IMR-90 (cell line): ENCODE measurements at regions not wholly inside any gene's neighbourhood (a gene's known extent, or its start where the extent isn't known, plus 50 kb on each side); places are given as distances from the start of the nearest gene placed in this dataset.

Experiments used
- ATAC-seq: fragments of 200-7000 bp; cut with Tn5 transposase; 2 replicates; pipeline ENCODE4 v1.9.1; 2020; ENCODE audit warnings: low read depth, mild to moderate bottlenecking, moderate library complexity
- BruUV-seq: library from RNA; stranded (reverse); fragments of 400-500 nt; replicated peaks from 2 replicates; lab custom pipeline; 2021; lab: Mats Ljungman, UMichigan
- CTCF ChIA-PET: fragments of 300-600 bp; formaldehyde crosslinking; extraction: SDS; loops from one replicate; lab custom pipeline; 2021; ENCODE audit warnings: antibody characterized with exemption; lab: Yijun Ruan, JAX
- POLR2A ChIA-PET: fragments of 300-600 bp; sonication (Branson Sonifier 250); formaldehyde crosslinking; loops from one replicate; lab custom pipeline; 2022; ENCODE audit warnings: antibody characterized with exemption; ENCODE audit not compliant: unreplicated experiment; lab: Charles Lee
- DNase-seq: peaks from one replicate; pipeline ENCODE4 v3.0.0; 2013
- H2AFZ ChIP-seq: replicated peaks from 2 replicates; pipeline ENCODE3; 2013; ENCODE audit warnings: low read length, mild to moderate bottlenecking; ENCODE audit not compliant: poor library complexity
- H2AK5ac ChIP-seq: 2 replicates; pipeline ENCODE4 v1.6.1; 2013; ENCODE audit warnings: low read depth, low read length, inconsistent platforms
- H2AK9ac ChIP-seq: replicated peaks from 2 replicates; pipeline ENCODE3; 2013; ENCODE audit warnings: mild to moderate bottlenecking, low read depth, low read length, moderate library complexity; ENCODE audit not compliant: poor library complexity
- H2BK120ac ChIP-seq: 2 replicates; pipeline ENCODE4 v1.6.1; 2013; ENCODE audit warnings: low read depth, low read length, inconsistent platforms
- H2BK15ac ChIP-seq: 3 replicates; pipeline ENCODE4 v1.6.1; 2013; ENCODE audit warnings: low read depth, low read length, inconsistent platforms
- H2BK20ac ChIP-seq: 2 replicates; pipeline ENCODE4 v1.6.1; 2013; ENCODE audit warnings: low read depth, mild to moderate bottlenecking, inconsistent platforms, low read length, moderate library complexity
- H2BK5ac ChIP-seq: 2 replicates; pipeline ENCODE4 v1.6.1; 2013; ENCODE audit warnings: mild to moderate bottlenecking, low read depth, low read length, inconsistent platforms; ENCODE audit not compliant: poor library complexity, severe bottlenecking
- H3K14ac ChIP-seq: replicated peaks from 2 replicates; pipeline ENCODE4 v1.6.1; 2013; ENCODE audit warnings: low read depth, low read length, inconsistent platforms
- H3K18ac ChIP-seq: 2 replicates; pipeline ENCODE4 v1.6.1; 2013; ENCODE audit warnings: low read depth, low read length, control low read depth
- H3K23ac ChIP-seq: 2 replicates; pipeline ENCODE4 v1.6.1; 2013; ENCODE audit warnings: low read depth, low read length, inconsistent platforms
- H3K27ac ChIP-seq: 2 replicates; pipeline ENCODE4 v1.5.1; 2013; ENCODE audit warnings: mild to moderate bottlenecking, control low read depth, low read length; ENCODE audit not compliant: insufficient read depth
- H3K27me3 ChIP-seq: 2 replicates; pipeline ENCODE4 v1.6.1; 2013; ENCODE audit warnings: low read length; ENCODE audit not compliant: control insufficient read depth, insufficient read depth
- H3K36me3 ChIP-seq: 2 replicates; pipeline ENCODE4 v1.6.1; 2013; ENCODE audit warnings: low read length, mixed read lengths; ENCODE audit not compliant: control insufficient read depth, insufficient read depth
- H3K4ac ChIP-seq: 2 replicates; pipeline ENCODE4 v1.6.1; 2013; ENCODE audit warnings: low read depth, low read length, inconsistent platforms
- H3K4me1 ChIP-seq: 2 replicates; pipeline ENCODE4 v1.6.1; 2013; ENCODE audit warnings: low read length, mixed read lengths; ENCODE audit not compliant: control insufficient read depth, insufficient read depth
- H3K4me2 ChIP-seq: 2 replicates; pipeline ENCODE4 v1.6.1; 2013; ENCODE audit warnings: low read depth, mild to moderate bottlenecking, control low read depth, low read length, moderate library complexity
- H3K4me3 ChIP-seq: 2 replicates; pipeline ENCODE4 v1.5.1; 2013; ENCODE audit warnings: low read depth, mild to moderate bottlenecking, control low read depth, low read length, moderate library complexity; ENCODE audit not compliant: insufficient read depth
- H3K56ac ChIP-seq: 2 replicates; pipeline ENCODE4 v1.6.1; 2013; ENCODE audit warnings: low read length, inconsistent platforms; ENCODE audit not compliant: insufficient read depth; ENCODE audit errors: extremely low read depth
- H3K79me1 ChIP-seq, 2 experiments: 2 replicates each; pipeline ENCODE4 v1.6.1; 2013; ENCODE audit warnings: low read length in 2 of 2, inconsistent platforms in 1 of 2, low read depth in 1 of 2
- H3K9ac ChIP-seq: 2 replicates; pipeline ENCODE4 v1.6.1; 2013; ENCODE audit warnings: low read depth, low read length, control low read depth
- H3K9me1 ChIP-seq: 2 replicates; pipeline ENCODE4 v1.6.1; 2013; ENCODE audit warnings: low read length, inconsistent platforms; ENCODE audit not compliant: insufficient read depth
- H3K9me3 ChIP-seq: 2 replicates; pipeline ENCODE4 v1.6.1; 2013; ENCODE audit warnings: low read length; ENCODE audit not compliant: control insufficient read depth, insufficient read depth
- H4K20me1 ChIP-seq: 2 replicates; pipeline ENCODE4 v1.6.1; 2013; ENCODE audit warnings: low read length, inconsistent platforms; ENCODE audit not compliant: insufficient read depth
- H4K5ac ChIP-seq: 2 replicates; pipeline ENCODE4 v1.6.1; 2013; ENCODE audit warnings: mild to moderate bottlenecking, low read depth, low read length, control low read depth
- H4K8ac ChIP-seq, 2 experiments: 2 replicates each; pipeline ENCODE4 v1.6.1; 2013; ENCODE audit warnings: low read depth in 2 of 2, low read length in 2 of 2, control low read depth in 1 of 2, inconsistent platforms in 1 of 2
- H4K91ac ChIP-seq: 2 replicates; pipeline ENCODE4 v1.6.1; 2013; ENCODE audit warnings: low read depth, low read length, inconsistent platforms; ENCODE audit not compliant: insufficient read depth
- CEBPB ChIP-seq: IDR thresholded peaks from 2 replicates; pipeline ENCODE4 v1.6.1; 2012; ENCODE audit warnings: low read depth, low read length, improper control_type of control experiment
- FOS ChIP-seq: fragments of 150-350 bp; IDR thresholded peaks from 2 replicates; pipeline ENCODE4 v1.6.1; 2016; ENCODE audit warnings: low read depth, low read length
- MAFK ChIP-seq: IDR thresholded peaks from 2 replicates; pipeline ENCODE4 v1.6.1; 2012; ENCODE audit warnings: low read depth, low read length, improper control_type of control experiment
- MAZ ChIP-seq: IDR thresholded peaks from 2 replicates; pipeline ENCODE4 v1.6.1; 2012; ENCODE audit warnings: low read depth, mild to moderate bottlenecking, low read length, improper control_type of control experiment, moderate library complexity, borderline replicate concordance
- MXI1 ChIP-seq: IDR thresholded peaks from 2 replicates; pipeline ENCODE4 v1.6.1; 2012; ENCODE audit warnings: low read depth, mild to moderate bottlenecking, low read length, moderate library complexity, borderline replicate concordance
- NFE2L2 ChIP-seq: fragments of 150-350 bp; IDR thresholded peaks from 2 replicates; pipeline ENCODE4 v1.6.1; 2016; ENCODE audit warnings: low read depth, mild to moderate bottlenecking, low read length
- POLR2A ChIP-seq: IDR thresholded peaks from 2 replicates; pipeline ENCODE4 v1.6.1; 2012; ENCODE audit warnings: mild to moderate bottlenecking, low read depth, low read length
- RCOR1 ChIP-seq: IDR thresholded peaks from 2 replicates; pipeline ENCODE4 v1.6.1; 2012; ENCODE audit warnings: mild to moderate bottlenecking, low read length, improper control_type of control experiment; ENCODE audit not compliant: insufficient replicate concordance
- WGBS, 2 experiments: methylation state at CpG; one replicate each; pipeline versions ENCODE4 v1.1.5 to v1.1.7; 2013; ENCODE audit warnings: missing lambda C conversion rate in 2 of 2; ENCODE audit not compliant: insufficient read length in 1 of 2; ENCODE audit errors: extremely low coverage in 2 of 2; 5-methylcytosine and 5-hydroxymethylcytosine counted together
- dilution Hi-C: fragments of 300-500 bp; cut with HindIII; formaldehyde crosslinking; loops from one replicate; pipeline ENCODE4 v1.14.3; 2018; ENCODE audit warnings: low sequenced_read_pairs; ENCODE audit not compliant: unreplicated experiment
- in situ Hi-C: fragments of 300-500 bp; cut with MboI; formaldehyde crosslinking; loops from 3 replicates; pipeline ENCODE4 v1.14.3; 2019; ENCODE audit warnings: low sequenced_read_pairs, inconsistent platforms, mixed read lengths
- intact Hi-C: fragments of 100-400 bp; cut with micrococcal nuclease; formaldehyde crosslinking; loops from 2 replicates; pipeline ENCODE4 v1.10.0; 2022

DNA sequence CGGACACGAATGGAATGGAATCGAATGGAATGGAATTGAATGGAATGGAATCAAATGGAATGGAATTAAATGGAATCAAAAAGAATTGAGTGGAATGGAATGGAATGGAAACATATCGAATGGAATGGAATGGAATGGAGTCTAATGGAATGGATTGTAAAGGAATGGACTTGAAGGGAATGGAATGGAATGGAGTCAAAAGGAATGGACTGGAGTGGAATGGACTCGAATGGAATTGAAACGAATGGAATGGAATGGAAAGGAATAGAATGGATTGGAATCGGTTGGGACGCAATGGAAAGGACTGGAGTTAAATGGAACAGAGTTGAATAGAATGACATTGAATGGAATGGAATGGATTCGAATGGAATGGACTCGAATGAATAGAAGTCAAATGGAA, 486.9 kb upstream of the WSB1 start:
- H2AK9ac ChIP-seq: no peak overlapping the region
- H2BK15ac ChIP-seq: no peak overlapping the region
- no peak overlapping the region for H3K23ac ChIP-seq
- no peaks in the 10 kb centered on the region for H3K9me1 ChIP-seq
- H2BK5ac ChIP-seq: peak overlapping the region; percentile 54
- no peak overlapping the region for H3K56ac ChIP-seq
- no peak overlapping the region for H4K5ac ChIP-seq
- in situ Hi-C loops (no loop called here), dilution Hi-C loops (no loop called here), intact Hi-C loops (no loop called here)
- no peak overlapping the region for H2AFZ ChIP-seq
- H3K79me1 ChIP-seq: no peaks in the 10 kb centered on the region
- H3K4ac ChIP-seq: no peak overlapping the region
- H3K4me1 ChIP-seq: no peaks in the 10 kb centered on the region
- no peak for ATAC-seq
- TF ChIP-seq NFE2L2: no peak
- no peak for TF ChIP-seq MXI1
- TF ChIP-seq MAZ: no peak
- no peak for TF ChIP-seq MAFK
- TF ChIP-seq POLR2A: no peak
- no peak for TF ChIP-seq RCOR1
- no peak for TF ChIP-seq FOS
- TF ChIP-seq CEBPB: no peak
- no peak overlapping the region for H3K4me2 ChIP-seq
- no peak overlapping the region for H3K9ac ChIP-seq
- no peaks in the 10 kb centered on the region for H3K27me3 ChIP-seq
- no peak overlapping the region for H4K91ac ChIP-seq
- H3K18ac ChIP-seq: no peak overlapping the region
- no peak overlapping the region for H3K27ac ChIP-seq
- H3K36me3 ChIP-seq: no peaks in the 10 kb centered on the region
- CTCF ChIA-PET: no interaction called here
- no peak overlapping the region for H2AK5ac ChIP-seq
- H2BK120ac ChIP-seq: no peak overlapping the region
- no peaks in the 10 kb centered on the region for H4K20me1 ChIP-seq
- H3K14ac ChIP-seq: no peak overlapping the region
- no peak overlapping the region for H3K4me3 ChIP-seq
- no TSS peak for BruUV-seq
- H3K9me3 ChIP-seq: peaks cover 2% of the 10 kb centered on the region; the same call in 1 of the 2 replicates
- POLR2A ChIA-PET: no interaction called here
- H4K8ac ChIP-seq: no peak overlapping the region
- H2BK20ac ChIP-seq: no peak overlapping the region
- no peak for DNase-seq
- WGBS, 2 experiments: 59 to 100% methylated on average over 3 to 10 of the region's 10 CpGs
